ENCODE measurements at regions not wholly inside any gene's neighbourhood (a gene's known extent, or its start where the extent isn't known, plus 50 kb on each side); places are given as distances from the start of the nearest gene placed in this dataset.

DNA sequence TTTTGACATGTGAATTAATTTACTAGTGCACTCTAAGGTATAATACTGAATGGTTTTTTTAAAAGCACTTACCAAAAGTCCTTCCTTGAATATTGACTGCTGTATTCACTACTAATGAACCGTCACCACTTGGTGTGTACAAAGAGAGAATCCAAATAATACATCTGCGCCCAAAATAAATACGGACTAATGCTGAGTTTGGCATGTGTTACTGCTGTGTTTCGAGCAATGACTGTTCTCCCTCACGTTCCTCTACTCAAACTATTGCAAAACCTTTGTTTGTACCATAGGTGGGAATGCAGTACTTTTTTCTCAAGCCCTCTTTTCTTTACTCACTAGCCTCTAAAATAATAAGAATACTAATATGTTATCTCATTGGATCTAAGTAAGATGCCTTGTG is 305.5 kb downstream of the QKI start:
- no peak for DNase-seq (ENCODE audit: low read depth)
- TF ChIP-seq, protein P1, sequence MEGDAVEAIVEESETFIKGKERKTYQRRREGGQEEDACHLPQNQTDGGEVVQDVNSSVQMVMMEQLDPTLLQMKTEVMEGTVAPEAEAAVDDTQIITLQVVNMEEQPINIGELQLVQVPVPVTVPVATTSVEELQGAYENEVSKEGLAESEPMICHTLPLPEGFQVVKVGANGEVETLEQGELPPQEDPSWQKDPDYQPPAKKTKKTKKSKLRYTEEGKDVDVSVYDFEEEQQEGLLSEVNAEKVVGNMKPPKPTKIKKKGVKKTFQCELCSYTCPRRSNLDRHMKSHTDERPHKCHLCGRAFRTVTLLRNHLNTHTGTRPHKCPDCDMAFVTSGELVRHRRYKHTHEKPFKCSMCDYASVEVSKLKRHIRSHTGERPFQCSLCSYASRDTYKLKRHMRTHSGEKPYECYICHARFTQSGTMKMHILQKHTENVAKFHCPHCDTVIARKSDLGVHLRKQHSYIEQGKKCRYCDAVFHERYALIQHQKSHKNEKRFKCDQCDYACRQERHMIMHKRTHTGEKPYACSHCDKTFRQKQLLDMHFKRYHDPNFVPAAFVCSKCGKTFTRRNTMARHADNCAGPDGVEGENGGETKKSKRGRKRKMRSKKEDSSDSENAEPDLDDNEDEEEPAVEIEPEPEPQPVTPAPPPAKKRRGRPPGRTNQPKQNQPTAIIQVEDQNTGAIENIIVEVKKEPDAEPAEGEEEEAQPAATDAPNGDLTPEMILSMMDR (IDR thresholded peaks at IDR 0.05; ENCODE audit: low read length, missing control alignments): no peak
- no peak overlapping the region for H3K4me3 ChIP-seq (replicated peaks; ENCODE audit: low read depth, low read length)

DNA sequence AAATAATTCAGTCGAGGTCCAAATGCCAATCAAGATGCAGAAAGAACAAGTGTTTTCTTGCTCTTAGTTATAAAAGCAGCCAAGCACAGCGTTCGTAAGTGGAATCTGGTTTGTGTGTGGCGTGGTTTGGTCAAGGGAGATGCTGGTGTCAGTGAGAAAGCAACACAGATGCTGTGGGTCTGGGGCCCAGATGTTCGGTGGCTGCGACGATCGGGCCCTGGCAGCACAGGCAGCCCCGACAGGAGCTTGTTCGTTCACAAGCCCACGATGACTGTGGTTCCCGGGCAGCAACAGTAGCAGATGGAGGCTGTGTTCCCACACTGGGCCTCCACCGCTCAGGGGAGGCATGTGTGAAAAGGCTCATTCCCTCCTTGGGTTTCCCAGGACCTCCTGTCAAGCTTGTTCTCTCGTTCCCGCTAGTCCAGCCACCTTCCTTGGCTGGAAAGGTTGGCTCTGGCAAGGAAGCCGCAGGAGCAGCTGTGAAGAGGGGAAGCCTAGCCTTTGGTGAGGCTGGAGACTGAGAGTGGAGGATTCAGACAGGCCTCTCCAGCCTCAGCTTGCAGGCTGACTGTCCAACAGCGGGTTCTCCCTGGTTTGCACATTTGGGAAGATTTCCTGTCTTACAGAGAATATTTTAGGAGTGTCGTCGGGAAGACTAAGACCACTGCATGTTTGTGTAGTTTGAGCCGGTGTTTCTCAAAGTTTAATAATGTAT is 304.7 kb downstream of the QKI start:
- DNase-seq (ENCODE audit: low read depth): no peak
- TF ChIP-seq, protein P1 (IDR thresholded peaks at IDR 0.05; ENCODE audit: low read length, missing control alignments): no peak
- no peak overlapping the region for H3K4me3 ChIP-seq (replicated peaks; ENCODE audit: low read depth, low read length)

DNA sequence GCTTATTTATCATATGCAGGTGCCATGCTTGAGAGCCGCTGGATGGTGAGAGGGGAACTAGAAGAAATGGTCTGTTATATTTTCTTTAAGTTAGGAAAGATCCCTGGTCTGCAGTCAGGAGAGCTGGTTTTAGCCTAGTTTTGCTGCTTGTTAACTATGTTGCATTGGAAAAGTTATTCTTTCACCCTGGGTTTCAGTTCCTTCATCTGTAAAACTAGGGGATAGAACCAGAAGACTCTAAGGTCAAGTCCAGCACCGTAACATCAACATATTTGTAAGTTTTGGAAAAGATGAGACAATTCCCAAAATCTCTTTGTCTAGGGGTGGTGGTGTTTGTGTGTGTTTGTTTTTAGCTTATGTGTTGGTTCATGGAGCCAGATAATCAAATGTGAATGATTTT is 304.0 kb downstream of the QKI start:
- TF ChIP-seq, protein P1 (IDR thresholded peaks at IDR 0.05; ENCODE audit: low read length, missing control alignments): no peak
- DNase-seq (ENCODE audit: low read depth): no peak
- no peak overlapping the region for H3K4me3 ChIP-seq (replicated peaks; ENCODE audit: low read depth, low read length)

DNA sequence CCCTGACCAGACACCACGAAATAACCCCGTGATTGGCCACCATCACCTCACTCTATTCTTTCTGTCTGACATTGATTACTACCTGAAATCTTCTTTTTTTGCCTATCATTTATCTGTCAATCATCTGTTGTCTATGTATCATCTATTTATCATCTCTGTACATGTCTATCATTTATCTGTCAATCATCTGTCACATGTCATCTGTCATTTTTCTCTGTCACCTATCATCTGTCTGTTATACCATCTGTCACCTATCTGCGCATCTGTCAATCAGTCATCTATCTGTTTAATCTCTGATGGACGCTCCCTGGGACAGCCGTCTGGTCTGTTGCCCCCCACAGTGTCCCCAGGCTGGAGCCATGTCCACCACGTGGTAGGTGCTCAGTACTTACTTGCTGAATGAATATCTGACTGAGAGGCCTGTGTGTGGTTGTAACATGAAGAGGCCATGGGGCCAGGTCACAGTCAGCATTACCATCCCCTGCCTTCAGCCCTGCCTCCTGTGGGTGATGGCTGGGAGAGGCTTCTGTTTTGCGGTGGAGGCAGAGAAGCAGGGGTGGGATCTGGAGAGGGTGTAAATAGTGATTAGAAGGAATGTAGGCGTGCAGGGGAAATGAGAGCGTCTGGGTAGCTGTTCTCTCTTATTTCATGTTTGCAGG is 302.7 kb downstream of the QKI start:
- TF ChIP-seq, protein P1 (IDR thresholded peaks at IDR 0.05; ENCODE audit: low read length, missing control alignments): no peak
- DNase-seq (ENCODE audit: low read depth): no peak
- no peak overlapping the region for H3K4me3 ChIP-seq (replicated peaks; ENCODE audit: low read depth, low read length)

DNA sequence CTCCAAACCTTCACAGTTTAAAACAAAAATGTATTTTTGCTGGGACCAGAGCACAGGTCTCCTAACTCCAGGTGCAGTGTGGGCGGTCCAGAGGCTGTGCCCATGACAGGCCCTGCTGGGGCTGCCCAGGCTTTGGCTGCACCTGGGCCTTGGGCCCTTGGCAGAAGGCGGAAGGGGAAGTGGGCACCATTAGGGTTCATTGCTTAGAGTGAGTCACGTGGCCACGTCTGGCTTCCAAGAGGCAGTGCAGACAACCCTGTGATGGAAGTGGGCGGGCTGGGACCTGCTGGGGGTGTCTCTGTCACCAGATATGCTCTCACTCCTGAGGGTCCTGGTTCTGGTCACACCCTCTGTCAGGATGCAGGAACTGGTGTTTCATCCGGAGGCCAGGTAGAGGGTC is 302.2 kb downstream of the QKI start:
- DNase-seq (ENCODE audit: low read depth): no peak
- no peak overlapping the region for H3K4me3 ChIP-seq (replicated peaks; ENCODE audit: low read depth, low read length)
- TF ChIP-seq, protein P1 (IDR thresholded peaks at IDR 0.05; ENCODE audit: low read length, missing control alignments): no peak

DNA sequence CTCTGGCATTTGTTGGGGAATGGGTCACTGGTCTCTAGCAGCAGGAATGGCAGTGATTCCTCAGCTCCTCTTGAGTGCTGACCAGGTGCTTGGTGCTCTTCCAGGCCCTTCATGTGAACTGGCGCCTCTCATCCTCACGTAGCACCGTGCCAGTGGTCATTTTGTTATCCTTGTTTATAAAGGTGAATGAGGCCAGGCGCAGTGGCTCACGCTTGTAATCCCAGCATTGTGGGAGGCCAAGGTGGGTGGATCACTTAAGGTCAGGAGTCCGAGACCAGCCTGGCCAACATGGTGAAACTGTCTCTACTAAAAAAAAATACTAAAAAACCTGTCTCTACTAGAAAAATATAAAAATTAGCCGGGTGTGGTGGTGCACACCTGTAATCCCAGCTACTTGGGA is 301.3 kb downstream of the QKI start:
- TF ChIP-seq, protein P1 (IDR thresholded peaks at IDR 0.05; ENCODE audit: low read length, missing control alignments): no peak
- DNase-seq (ENCODE audit: low read depth): no peak

DNA sequence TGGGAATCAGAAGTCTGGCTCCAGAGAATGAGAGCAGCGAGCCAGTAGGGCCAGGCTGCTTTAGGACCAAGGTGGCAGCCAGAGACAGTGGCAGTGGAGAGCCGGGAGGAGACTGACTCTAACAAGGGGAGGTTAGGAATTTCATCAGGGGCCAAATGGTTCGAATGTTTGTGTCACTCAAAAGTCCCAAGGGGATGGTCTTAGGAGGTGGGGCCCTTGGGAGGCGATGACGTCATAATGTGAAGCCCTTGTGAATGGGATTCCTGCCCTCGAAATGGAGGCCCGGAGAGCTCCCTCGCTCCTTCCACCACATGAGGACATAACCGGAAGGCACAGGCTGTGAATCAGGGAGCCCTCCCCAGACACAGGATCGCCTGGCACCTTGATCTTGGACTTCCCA is 299.7 kb downstream of the QKI start:
- H3K4me3 ChIP-seq (replicated peaks; ENCODE audit: low read depth, low read length): no peak overlapping the region
- TF ChIP-seq, protein P1 (IDR thresholded peaks at IDR 0.05; ENCODE audit: low read length, missing control alignments): no peak
- DNase-seq (ENCODE audit: low read depth): no peak

More for the DNA sequence above, 301.3 kb downstream of the QKI start:
- no peak overlapping the region for H3K4me3 ChIP-seq (replicated peaks; ENCODE audit: low read depth, low read length)
